PC-9 (cell line): ENCODE measurements at regions not wholly inside any gene's neighbourhood (a gene's known extent, or its start where the extent isn't known, plus 50 kb on each side); places are given as distances from the start of the nearest gene placed in this dataset.

Experiments
- BruUV-seq: library from RNA; stranded (reverse); fragments of 400-500 nt; replicated peaks from 2 replicates; lab custom pipeline; 2021; lab: Mats Ljungman, UMichigan
- CTCF ChIA-PET: fragments of 300-600 bp; sonication (Branson Sonifier 250); formaldehyde crosslinking; loops from one replicate; lab custom pipeline; 2022; ENCODE audit warnings: antibody characterized with exemption; lab: Charles Lee
- POLR2A ChIA-PET: fragments of 300-600 bp; sonication (Branson Sonifier 250); formaldehyde crosslinking; loops from one replicate; lab custom pipeline; 2022; ENCODE audit warnings: antibody characterized with exemption; ENCODE audit not compliant: unreplicated experiment; lab: Charles Lee
- DNase-seq, 2 experiments: peaks; one replicate each; pipeline versions ENCODE4 v3.0.0 to v3.0.0-alpha.2; 2015 to 2022; ENCODE audit warnings: mixed read lengths in 1 of 2
- H2AFZ ChIP-seq: fragments of 200-600 bp; sonication (generic); 2 replicates; pipeline ENCODE4 v1.8.1; 2017; ENCODE audit warnings: antibody characterized with exemption
- H3F3A ChIP-seq: fragments of 200-600 bp; sonication (generic); 2 replicates; pipeline ENCODE4 v1.8.1; 2017; ENCODE audit warnings: antibody characterized with exemption, mild to moderate bottlenecking, low read depth; ENCODE audit not compliant: insufficient read depth
- H3K27ac ChIP-seq: fragments of 200-600 bp; sonication (generic); 2 replicates; pipeline ENCODE4 v1.6.1; 2016; ENCODE audit warnings: mixed run types
- H3K27me3 ChIP-seq: fragments of 200-600 bp; sonication (generic); 2 replicates; pipeline ENCODE4 v1.6.1; 2016; ENCODE audit warnings: low read depth, mixed run types; ENCODE audit not compliant: insufficient read depth
- H3K36me3 ChIP-seq: fragments of 200-600 bp; sonication (generic); 2 replicates; pipeline ENCODE4 v1.6.1; 2016; ENCODE audit warnings: low read depth, mixed run types
- H3K4me1 ChIP-seq: fragments of 200-600 bp; sonication (generic); replicated peaks from 2 replicates; pipeline ENCODE4 v1.6.1; 2016; ENCODE audit warnings: mixed run types; ENCODE audit not compliant: insufficient read depth
- H3K4me2 ChIP-seq: fragments of 200-600 bp; sonication (generic); 2 replicates; pipeline ENCODE4 v1.6.1; 2017; ENCODE audit warnings: mixed run types
- H3K4me3 ChIP-seq: fragments of 200-600 bp; sonication (generic); 2 replicates; pipeline ENCODE4 v1.6.1; 2016; ENCODE audit warnings: mixed run types
- H3K79me2 ChIP-seq: fragments of 200-600 bp; sonication (generic); 2 replicates; pipeline ENCODE4 v1.6.1; 2017; ENCODE audit warnings: low read depth, mixed run types
- H3K9me2 ChIP-seq: fragments of 200-600 bp; sonication (generic); 2 replicates; pipeline ENCODE4 v1.8.1; 2017; ENCODE audit warnings: mild to moderate bottlenecking; ENCODE audit not compliant: insufficient read depth
- H3K9me3 ChIP-seq: fragments of 200-600 bp; sonication (generic); 2 replicates; pipeline ENCODE4 v1.8.1; 2016; ENCODE audit warnings: low read depth; ENCODE audit not compliant: insufficient read depth
- H4K20me1 ChIP-seq: fragments of 200-600 bp; sonication (generic); 2 replicates; pipeline ENCODE4 v1.8.1; 2017; ENCODE audit not compliant: insufficient read depth
- EZH2 ChIP-seq: fragments of 200-600 bp; sonication (generic); IDR thresholded peaks from 2 replicates; pipeline ENCODE4 v1.8.0; 2017; ENCODE audit warnings: antibody characterized with exemption, low read depth
- intact Hi-C: fragments of 100-400 bp; cut with micrococcal nuclease; formaldehyde crosslinking; loops from one replicate; pipeline ENCODE4 v1.10.0; 2022; ENCODE audit not compliant: unreplicated experiment
- TF ChIP-seq, protein P1 (sequence below): fragments of 200-600 bp; sonication (generic); conservative IDR thresholded peaks from 2 replicates; pipeline ENCODE4 v1.6.1; 2017; ENCODE audit warnings: mixed run types, antibody characterized with exemption, mild to moderate bottlenecking, moderate library complexity

DNA sequence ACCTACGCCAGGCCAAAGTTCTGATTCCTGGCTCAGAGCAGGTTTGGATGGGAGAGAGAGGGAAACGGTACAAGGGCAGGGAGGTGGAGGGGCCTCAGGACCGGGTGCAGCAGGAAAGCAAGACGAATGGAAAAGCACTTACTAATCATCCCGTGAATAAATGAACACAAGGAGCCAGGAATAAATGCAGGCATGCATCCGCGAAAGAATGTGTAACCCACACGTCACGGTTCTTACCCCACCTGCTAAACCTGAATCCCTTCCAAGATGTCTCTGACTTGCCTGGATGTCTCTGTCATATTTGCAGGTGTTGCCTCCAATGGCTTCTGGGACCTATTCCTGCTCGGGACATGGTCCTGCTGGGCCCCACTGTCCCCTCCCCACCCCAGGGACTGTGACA lies 335.2 kb upstream of the RNF32 start:
- DNase-seq: no peak
- Histone ChIP-seq H3K4me1 (no peaks in the 10 kb centered on the region), H2AFZ (no peak overlapping the region), H4K20me1 (no peaks in the 10 kb centered on the region), H3K27ac (no peak overlapping the region), H3K27me3 (peaks cover 95% of the 10 kb centered on the region), H3F3A (no peaks in the 10 kb centered on the region), H3K4me3 (no peak overlapping the region), H3K9me3 (no peaks in the 10 kb centered on the region), H3K9me2 (0 out of 2 replicates have a peak, but pooled peaks cover 5% of the 10 kb centered on the region), H3K4me2 (no peak overlapping the region), H3K36me3 (no peaks in the 10 kb centered on the region), H3K79me2 (no peaks in the 10 kb centered on the region)
- TF ChIP-seq EZH2: no peak
- TF ChIP-seq, protein P1, sequence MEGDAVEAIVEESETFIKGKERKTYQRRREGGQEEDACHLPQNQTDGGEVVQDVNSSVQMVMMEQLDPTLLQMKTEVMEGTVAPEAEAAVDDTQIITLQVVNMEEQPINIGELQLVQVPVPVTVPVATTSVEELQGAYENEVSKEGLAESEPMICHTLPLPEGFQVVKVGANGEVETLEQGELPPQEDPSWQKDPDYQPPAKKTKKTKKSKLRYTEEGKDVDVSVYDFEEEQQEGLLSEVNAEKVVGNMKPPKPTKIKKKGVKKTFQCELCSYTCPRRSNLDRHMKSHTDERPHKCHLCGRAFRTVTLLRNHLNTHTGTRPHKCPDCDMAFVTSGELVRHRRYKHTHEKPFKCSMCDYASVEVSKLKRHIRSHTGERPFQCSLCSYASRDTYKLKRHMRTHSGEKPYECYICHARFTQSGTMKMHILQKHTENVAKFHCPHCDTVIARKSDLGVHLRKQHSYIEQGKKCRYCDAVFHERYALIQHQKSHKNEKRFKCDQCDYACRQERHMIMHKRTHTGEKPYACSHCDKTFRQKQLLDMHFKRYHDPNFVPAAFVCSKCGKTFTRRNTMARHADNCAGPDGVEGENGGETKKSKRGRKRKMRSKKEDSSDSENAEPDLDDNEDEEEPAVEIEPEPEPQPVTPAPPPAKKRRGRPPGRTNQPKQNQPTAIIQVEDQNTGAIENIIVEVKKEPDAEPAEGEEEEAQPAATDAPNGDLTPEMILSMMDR: no peak
- intact Hi-C loops: no loop called here
- CTCF ChIA-PET: no interaction called here
- POLR2A ChIA-PET: no interaction called here
- no TSS peak for BruUV-seq

- no peak overlapping the region for H2AFZ ChIP-seq
- no peaks in the 10 kb centered on the region for H3F3A ChIP-seq
- no peak overlapping the region for H3K4me2 ChIP-seq
- no peaks in the 10 kb centered on the region for H4K20me1 ChIP-seq
- no peaks in the 10 kb centered on the region for H3K9me2 ChIP-seq
- DNase-seq: no peak
- no peak for TF ChIP-seq EZH2
- TF ChIP-seq, protein P1: no peak
- peaks cover 65% of the 10 kb centered on the region for H3K27me3 ChIP-seq
- no TSS peak for BruUV-seq
- no peaks in the 10 kb centered on the region for H3K36me3 ChIP-seq
- peaks cover 18% of the 10 kb centered on the region; the same call in 1 of the 2 replicates for H3K9me3 ChIP-seq
- no peaks in the 10 kb centered on the region for H3K79me2 ChIP-seq
- H3K4me3 ChIP-seq: no peak overlapping the region
- CTCF ChIA-PET: no interaction called here
- H3K27ac ChIP-seq: no peak overlapping the region
- H3K4me1 ChIP-seq: no peaks in the 10 kb centered on the region
- intact Hi-C loops: no loop called here
- POLR2A ChIA-PET: no interaction called here
Observed at GRCh38 chr7:156282816-156283215, 357.8 kb upstream of the RNF32 start.

DNA sequence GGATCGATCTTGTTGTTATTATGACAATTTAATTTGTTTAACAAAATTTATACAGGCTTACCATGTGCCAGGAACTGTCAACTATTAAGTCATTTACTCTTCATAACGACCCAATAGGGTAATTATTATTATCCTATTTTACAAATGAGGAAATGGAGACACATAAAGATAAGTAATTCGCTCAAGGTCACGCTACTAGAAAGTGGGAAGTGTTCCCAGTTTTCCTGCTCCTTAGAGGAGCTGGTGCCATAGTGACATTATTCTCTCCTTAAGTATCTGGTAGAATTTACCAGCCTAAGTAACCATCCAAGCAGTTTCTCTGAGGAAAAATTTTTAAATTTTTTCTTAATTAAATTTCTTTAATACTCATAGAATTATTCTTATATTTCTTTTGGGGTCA lies 360.9 kb upstream of the RNF32 start:
- ChIA-PET POLR2A (no interaction called here), CTCF (no interaction called here)
- Histone ChIP-seq H3K27ac (no peak overlapping the region), H3K79me2 (no peaks in the 10 kb centered on the region), H3K4me1 (no peaks in the 10 kb centered on the region), H3K4me3 (no peak overlapping the region), H3K4me2 (no peak overlapping the region), H4K20me1 (no peaks in the 10 kb centered on the region), H3K9me2 (no peaks in the 10 kb centered on the region), H3F3A (no peaks in the 10 kb centered on the region), H3K9me3 (peaks cover 18% of the 10 kb centered on the region; the same call in 1 of the 2 replicates), H3K36me3 (no peaks in the 10 kb centered on the region), H3K27me3 (peaks cover 59% of the 10 kb centered on the region), H2AFZ (no peak overlapping the region)
- DNase-seq: no peak
- intact Hi-C loops: no loop called here
- BruUV-seq: no TSS peak
- TF ChIP-seq, protein P1: no peak
- no peak for TF ChIP-seq EZH2
